ENCODE measurements at regions not wholly inside any gene's neighbourhood (a gene's known extent, or its start where the extent isn't known, plus 50 kb on each side); places are given as distances from the start of the nearest gene placed in this dataset.

DNA sequence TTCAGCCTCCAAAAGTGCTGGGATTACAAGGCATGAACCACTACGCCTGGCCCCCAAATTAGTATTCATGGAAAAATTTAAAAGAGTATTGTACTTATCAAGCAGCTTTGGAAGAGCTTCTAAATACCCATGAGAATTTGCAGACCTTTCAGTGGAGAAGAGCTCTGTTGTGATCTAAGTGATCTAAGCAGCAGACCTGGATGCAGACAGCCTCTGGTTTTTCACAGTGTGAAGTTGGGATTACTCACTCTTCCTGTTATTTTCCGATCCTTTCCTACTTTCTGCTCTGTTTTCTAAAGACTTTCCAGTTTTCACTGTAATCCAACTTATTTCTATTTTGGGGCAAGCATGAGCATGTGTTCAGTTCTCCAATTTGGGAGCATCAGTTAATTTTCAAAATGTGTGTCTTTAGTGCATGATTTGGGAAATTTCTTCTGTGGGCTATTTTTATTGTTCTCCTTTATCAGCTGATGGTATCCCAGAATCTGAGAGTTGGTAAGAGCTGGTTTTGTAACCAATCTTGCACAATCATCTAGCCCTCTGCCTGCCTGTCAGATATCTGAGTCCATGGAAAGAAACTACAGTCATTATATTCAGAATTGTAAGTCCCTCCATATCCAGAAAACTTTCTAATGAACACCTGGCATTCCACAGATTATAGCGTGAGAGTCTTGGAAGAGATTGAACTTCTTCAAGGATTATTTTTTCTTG is 207.7 kb upstream of the DTNBP1 start:
- TF ChIP-seq, protein P1, sequence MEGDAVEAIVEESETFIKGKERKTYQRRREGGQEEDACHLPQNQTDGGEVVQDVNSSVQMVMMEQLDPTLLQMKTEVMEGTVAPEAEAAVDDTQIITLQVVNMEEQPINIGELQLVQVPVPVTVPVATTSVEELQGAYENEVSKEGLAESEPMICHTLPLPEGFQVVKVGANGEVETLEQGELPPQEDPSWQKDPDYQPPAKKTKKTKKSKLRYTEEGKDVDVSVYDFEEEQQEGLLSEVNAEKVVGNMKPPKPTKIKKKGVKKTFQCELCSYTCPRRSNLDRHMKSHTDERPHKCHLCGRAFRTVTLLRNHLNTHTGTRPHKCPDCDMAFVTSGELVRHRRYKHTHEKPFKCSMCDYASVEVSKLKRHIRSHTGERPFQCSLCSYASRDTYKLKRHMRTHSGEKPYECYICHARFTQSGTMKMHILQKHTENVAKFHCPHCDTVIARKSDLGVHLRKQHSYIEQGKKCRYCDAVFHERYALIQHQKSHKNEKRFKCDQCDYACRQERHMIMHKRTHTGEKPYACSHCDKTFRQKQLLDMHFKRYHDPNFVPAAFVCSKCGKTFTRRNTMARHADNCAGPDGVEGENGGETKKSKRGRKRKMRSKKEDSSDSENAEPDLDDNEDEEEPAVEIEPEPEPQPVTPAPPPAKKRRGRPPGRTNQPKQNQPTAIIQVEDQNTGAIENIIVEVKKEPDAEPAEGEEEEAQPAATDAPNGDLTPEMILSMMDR (IDR thresholded peaks at IDR 0.05): no peak
- TF ChIP-seq POLR2A (IDR thresholded peaks at IDR 0.05): no peak
- TF ChIP-seq EP300 (IDR thresholded peaks at IDR 0.05): no peak

Data from ovary (tissue), 3 donors.